ENCODE measurements at regions not wholly inside any gene's neighbourhood (a gene's known extent, or its start where the extent isn't known, plus 50 kb on each side); places are given as distances from the start of the nearest gene placed in this dataset.
"Not testable (repeated sequence)": the region's sequence is repeated elsewhere in the genome, so short reads cannot be mapped to it uniquely, and the experiment has no call there.

DNA sequence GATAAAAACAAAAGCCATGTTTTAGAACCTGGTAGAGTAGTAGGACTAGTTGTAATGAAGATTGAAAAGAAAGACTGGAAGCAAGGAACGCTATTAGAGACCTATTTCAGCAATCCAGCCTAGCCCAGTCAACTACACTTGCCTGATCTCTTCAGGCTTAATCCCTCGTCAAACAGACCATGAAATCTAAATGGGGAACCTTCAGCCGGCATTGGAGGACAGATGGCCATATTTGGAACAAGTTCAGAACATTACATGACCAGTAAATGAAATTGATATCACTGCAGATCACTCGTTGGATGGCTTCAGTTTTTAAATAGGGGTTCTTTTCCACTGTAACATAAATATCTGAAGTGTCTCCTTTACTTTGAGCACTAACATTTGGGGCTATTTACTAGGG lies 84.8 kb upstream of the WDR44 start:
- TF ChIP-seq EP300 (IDR thresholded peaks at IDR 0.05) (no peak), POLR2A (IDR thresholded peaks at IDR 0.05) (no peak)
- TF ChIP-seq, protein P1, sequence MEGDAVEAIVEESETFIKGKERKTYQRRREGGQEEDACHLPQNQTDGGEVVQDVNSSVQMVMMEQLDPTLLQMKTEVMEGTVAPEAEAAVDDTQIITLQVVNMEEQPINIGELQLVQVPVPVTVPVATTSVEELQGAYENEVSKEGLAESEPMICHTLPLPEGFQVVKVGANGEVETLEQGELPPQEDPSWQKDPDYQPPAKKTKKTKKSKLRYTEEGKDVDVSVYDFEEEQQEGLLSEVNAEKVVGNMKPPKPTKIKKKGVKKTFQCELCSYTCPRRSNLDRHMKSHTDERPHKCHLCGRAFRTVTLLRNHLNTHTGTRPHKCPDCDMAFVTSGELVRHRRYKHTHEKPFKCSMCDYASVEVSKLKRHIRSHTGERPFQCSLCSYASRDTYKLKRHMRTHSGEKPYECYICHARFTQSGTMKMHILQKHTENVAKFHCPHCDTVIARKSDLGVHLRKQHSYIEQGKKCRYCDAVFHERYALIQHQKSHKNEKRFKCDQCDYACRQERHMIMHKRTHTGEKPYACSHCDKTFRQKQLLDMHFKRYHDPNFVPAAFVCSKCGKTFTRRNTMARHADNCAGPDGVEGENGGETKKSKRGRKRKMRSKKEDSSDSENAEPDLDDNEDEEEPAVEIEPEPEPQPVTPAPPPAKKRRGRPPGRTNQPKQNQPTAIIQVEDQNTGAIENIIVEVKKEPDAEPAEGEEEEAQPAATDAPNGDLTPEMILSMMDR (IDR thresholded peaks at IDR 0.05): no peak
- Histone ChIP-seq H3K27me3 (no peaks in the 10 kb centered on the region), H3K4me3 (no peak overlapping the region), H3K4me1 (ENCODE audit: insufficient read depth) (no peaks in the 10 kb centered on the region), H3K27ac (no peak overlapping the region), H3K9me3 (no peaks in the 10 kb centered on the region), H3K36me3 (no peaks in the 10 kb centered on the region)
- 47 to 59% (median 51%) methylated on average over 4 of the region's 4 CpGs for WGBS, 3 donors
- no peak for DNase-seq
- intact Hi-C loops (cut with DNase I): no loop called here

DNA sequence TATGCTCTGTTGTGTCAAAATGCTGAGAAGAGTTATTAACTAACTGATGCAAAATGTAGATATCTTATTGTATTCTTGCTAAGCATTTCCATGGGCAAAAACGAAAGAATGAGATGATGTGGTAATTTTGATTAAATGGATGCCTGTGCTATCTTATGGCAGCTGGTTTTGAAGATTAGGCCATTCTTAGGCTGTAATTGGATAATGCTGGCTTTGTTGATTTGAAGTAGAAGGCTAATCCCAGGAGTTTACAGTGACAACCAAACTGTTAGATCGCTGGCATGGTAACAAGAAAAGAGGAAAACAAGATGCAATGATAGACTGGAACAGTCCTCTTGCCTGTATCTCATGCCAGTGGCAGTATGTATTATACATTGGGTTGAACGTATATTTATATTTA lies 74.1 kb upstream of the WDR44 start:
- Histone ChIP-seq H3K4me1 (ENCODE audit: insufficient read depth) (no peaks in the 10 kb centered on the region), H3K4me3 (no peak overlapping the region), H3K27ac (no peak overlapping the region), H3K36me3 (no peaks in the 10 kb centered on the region), H3K9me3 (no peaks in the 10 kb centered on the region), H3K27me3 (no peaks in the 10 kb centered on the region)
- no peak for DNase-seq
- 48 to 55% (median 49%) methylated on average over 3 of the region's 3 CpGs for WGBS, 3 donors
- no peak for TF ChIP-seq EP300 (IDR thresholded peaks at IDR 0.05)
- TF ChIP-seq POLR2A (IDR thresholded peaks at IDR 0.05): no peak
- TF ChIP-seq, protein P1 (IDR thresholded peaks at IDR 0.05): no peak
- intact Hi-C loops (cut with DNase I): no loop called here

- H3K4me1 ChIP-seq (ENCODE audit: insufficient read depth): no peaks in the 10 kb centered on the region
These were observed 73.7 kb upstream of the WDR44 start for GRCh38 chrX:118272242-118272641.

GRCh38 chrX:118286066-118286762 lies 59.7 kb upstream of the WDR44 start:
- H3K9me3 ChIP-seq: no peaks in the 10 kb centered on the region
- 52 to 57% (median 56%) methylated on average over 4 of the region's 4 CpGs for WGBS, 3 donors
- no peak for DNase-seq
- no peak overlapping the region for H3K4me3 ChIP-seq
- TF ChIP-seq POLR2A (IDR thresholded peaks at IDR 0.05) (no peak), EP300 (IDR thresholded peaks at IDR 0.05) (no peak)
- TF ChIP-seq, protein P1 (IDR thresholded peaks at IDR 0.05): no peak
- no peaks in the 10 kb centered on the region for H3K4me1 ChIP-seq (ENCODE audit: insufficient read depth)
- no peak overlapping the region for H3K27ac ChIP-seq
- no peaks in the 10 kb centered on the region for H3K36me3 ChIP-seq
- H3K27me3 ChIP-seq: no peaks in the 10 kb centered on the region
- intact Hi-C loops (cut with DNase I): no loop called here

More at GRCh38 chrX:118272242-118272641, 73.7 kb upstream of the WDR44 start:
- Histone ChIP-seq H3K9me3 (no peaks in the 10 kb centered on the region), H3K36me3 (no peaks in the 10 kb centered on the region), H3K27me3 (no peaks in the 10 kb centered on the region), H3K27ac (no peak overlapping the region), H3K4me3 (no peak overlapping the region)
- no peak for DNase-seq
- no peak for TF ChIP-seq EP300 (IDR thresholded peaks at IDR 0.05)
- TF ChIP-seq, protein P1 (IDR thresholded peaks at IDR 0.05): no peak
- no peak for TF ChIP-seq POLR2A (IDR thresholded peaks at IDR 0.05)
- intact Hi-C loops (cut with DNase I): no loop called here

DNA sequence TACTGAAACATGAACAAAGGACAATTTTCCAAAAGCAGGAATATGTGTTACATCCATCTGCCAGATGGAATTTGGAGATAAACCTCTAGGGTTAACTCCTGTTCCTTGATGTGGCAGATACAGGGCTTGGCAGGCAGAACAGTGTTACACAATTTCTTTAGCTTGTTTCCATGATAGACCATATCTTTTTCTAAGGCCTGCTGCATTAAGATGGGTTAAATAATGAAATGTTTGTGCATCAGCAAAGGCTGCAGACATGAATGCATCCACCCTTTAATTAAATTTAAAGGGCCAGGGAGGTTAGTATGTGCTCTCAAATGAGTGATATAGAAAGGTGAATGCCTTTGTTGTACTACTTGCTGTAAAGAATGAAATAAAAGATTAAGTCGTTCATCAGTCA lies 50.1 kb upstream of the WDR44 start:
- H3K4me3 ChIP-seq; intact Hi-C loops (cut with DNase I); H3K9me3 ChIP-seq; H3K27ac ChIP-seq; DNase-seq; H3K36me3 ChIP-seq; H3K27me3 ChIP-seq; H3K4me1 ChIP-seq (ENCODE audit: insufficient read depth): not testable (repeated sequence)
- 48 to 70% (median 64%) methylated on average over 1 of the region's 1 CpG for WGBS, 3 donors

Data from ovary (tissue), 7 donors.